Activated naive CD4-positive, alpha-beta T cell treated with anti-CD3 and anti-CD28 coated beads, Interleukin-2, amount 10 ng/mL, durations not matched to agents 7 days and 5 days (primary cell): ENCODE measurements at regions not wholly inside any gene's neighbourhood (a gene's known extent, or its start where the extent isn't known, plus 50 kb on each side); places are given as distances from the start of the nearest gene placed in this dataset.

Experiments used
- CTCF ChIA-PET: fragments of 350-600 bp; sonication (Branson Sonifier 250); formaldehyde crosslinking; loops from one replicate; lab custom pipeline; 2021; ENCODE audit warnings: antibody characterized with exemption; lab: Charles Lee
- DNase-seq: peaks from one replicate; pipeline ENCODE4 v3.0.0-alpha.2; 2020
- H3K27ac Mint-ChIP-seq: one replicate; pipeline ENCODE4 v1.8.0; 2021; ENCODE audit warnings: mild to moderate bottlenecking, moderate library complexity, mixed read lengths
- H3K27me3 Mint-ChIP-seq: one replicate; pipeline ENCODE4 v1.8.0; 2021; ENCODE audit warnings: mild to moderate bottlenecking, mixed read lengths
- H3K36me3 Mint-ChIP-seq: one replicate; pipeline ENCODE4 v1.8.0; 2021; ENCODE audit warnings: mixed read lengths
- H3K4me1 Mint-ChIP-seq: one replicate; pipeline ENCODE4 v1.8.0; 2021; ENCODE audit warnings: mixed read lengths
- H3K4me3 Mint-ChIP-seq: one replicate; pipeline ENCODE4 v1.8.0; 2021; ENCODE audit warnings: mild to moderate bottlenecking, moderate library complexity, mixed read lengths
- H3K9me3 Mint-ChIP-seq: one replicate; pipeline ENCODE4 v1.8.0; 2021; ENCODE audit warnings: mixed read lengths

- H3K4me3 Mint-ChIP-seq, result no peak overlapping the region
- DNase-seq, result no peak
- no peaks in the 10 kb centered on the region for H3K36me3 Mint-ChIP-seq
- H3K27ac Mint-ChIP-seq, result no peak overlapping the region
- no peaks in the 10 kb centered on the region for H3K9me3 Mint-ChIP-seq
- no peaks in the 10 kb centered on the region for H3K4me1 Mint-ChIP-seq
- CTCF ChIA-PET, result no interaction called here
- no peaks in the 10 kb centered on the region for H3K27me3 Mint-ChIP-seq
Observed at GRCh38 chr12:84766375-84766774, 146.2 kb downstream of the SLC6A15 start.

- no peaks in the 10 kb centered on the region for H3K9me3 Mint-ChIP-seq
- no peaks in the 10 kb centered on the region for H3K27me3 Mint-ChIP-seq
- CTCF ChIA-PET, result no interaction called here
- H3K27ac Mint-ChIP-seq, result no peak overlapping the region
- no peaks in the 10 kb centered on the region for H3K4me1 Mint-ChIP-seq
- no peak overlapping the region for H3K4me3 Mint-ChIP-seq
- no peaks in the 10 kb centered on the region for H3K36me3 Mint-ChIP-seq
- no peak for DNase-seq
Observed at GRCh38 chr12:84764001-84764400, 148.6 kb downstream of the SLC6A15 start.

GRCh38 chr12:84763107-84763506 lies 149.5 kb downstream of the SLC6A15 start:
- no peaks in the 10 kb centered on the region for H3K36me3 Mint-ChIP-seq
- CTCF ChIA-PET, result no interaction called here
- no peaks in the 10 kb centered on the region for H3K27me3 Mint-ChIP-seq
- H3K27ac Mint-ChIP-seq, result no peak overlapping the region
- no peak for DNase-seq
- H3K4me3 Mint-ChIP-seq, result no peak overlapping the region
- H3K4me1 Mint-ChIP-seq, result no peaks in the 10 kb centered on the region
- no peaks in the 10 kb centered on the region for H3K9me3 Mint-ChIP-seq

GRCh38 chr12:84760091-84760865 lies 152.3 kb downstream of the SLC6A15 start:
- no peaks in the 10 kb centered on the region for H3K9me3 Mint-ChIP-seq
- H3K27me3 Mint-ChIP-seq, result no peaks in the 10 kb centered on the region

DNA sequence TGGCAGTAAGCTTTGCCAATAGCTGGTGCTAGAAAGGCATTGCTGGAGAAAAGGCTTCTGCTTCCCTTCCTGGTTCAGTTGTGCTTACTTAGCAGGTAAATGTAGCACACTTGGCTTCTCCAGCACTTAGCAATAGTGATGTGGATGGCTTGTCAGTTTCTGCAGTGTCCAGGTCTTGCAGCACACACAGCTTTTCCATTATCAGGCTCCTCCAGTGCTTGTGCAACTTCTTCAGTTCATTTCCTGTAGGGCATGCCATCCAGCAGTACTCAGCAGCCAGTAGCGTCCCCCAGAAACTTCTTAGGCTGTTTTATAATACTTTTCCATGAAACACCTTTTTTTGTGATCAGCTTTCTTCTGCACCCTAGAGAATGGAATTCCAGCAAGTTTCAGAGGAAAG lies 154.6 kb downstream of the SLC6A15 start:
- no peaks in the 10 kb centered on the region for H3K9me3 Mint-ChIP-seq
- CTCF ChIA-PET, result no interaction called here
- H3K27me3 Mint-ChIP-seq, result no peaks in the 10 kb centered on the region
- no peak overlapping the region for H3K4me3 Mint-ChIP-seq
- no peaks in the 10 kb centered on the region for H3K36me3 Mint-ChIP-seq
- DNase-seq, result no peak
- H3K4me1 Mint-ChIP-seq, result no peaks in the 10 kb centered on the region
- no peak overlapping the region for H3K27ac Mint-ChIP-seq

More at GRCh38 chr12:84760091-84760865, 152.3 kb downstream of the SLC6A15 start:
- Mint-ChIP-seq H3K4me3 (no peak overlapping the region), H3K27ac (no peak overlapping the region), H3K4me1 (no peaks in the 10 kb centered on the region), H3K36me3 (no peaks in the 10 kb centered on the region)
- DNase-seq, result no peak
- CTCF ChIA-PET, result no interaction called here

DNA sequence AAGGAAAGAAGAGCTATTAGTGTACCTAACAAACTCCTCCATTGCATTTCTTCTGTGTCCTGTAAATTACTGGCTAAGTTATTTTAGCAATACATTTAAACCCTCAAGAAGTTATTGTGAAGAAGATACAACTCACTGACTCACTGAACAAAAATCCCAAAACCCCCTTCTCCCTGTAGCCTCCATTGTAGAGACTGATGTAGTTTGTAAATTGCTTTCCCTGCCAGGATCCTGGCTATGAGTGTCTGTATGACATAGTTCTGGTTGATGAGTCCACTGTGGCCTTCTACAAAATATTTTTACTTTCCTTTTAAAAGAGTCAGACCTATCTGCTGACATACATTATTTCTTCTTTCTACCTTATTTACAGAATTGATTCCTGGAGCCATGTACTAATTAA lies 155.6 kb downstream of the SLC6A15 start:
- DNase-seq, result no peak
- Mint-ChIP-seq H3K9me3 (no peaks in the 10 kb centered on the region), H3K27me3 (no peaks in the 10 kb centered on the region), H3K4me1 (no peaks in the 10 kb centered on the region), H3K36me3 (no peaks in the 10 kb centered on the region), H3K4me3 (no peak overlapping the region), H3K27ac (no peak overlapping the region)
- CTCF ChIA-PET, result no interaction called here

GRCh38 chr12:84745127-84745526 lies 167.5 kb downstream of the SLC6A15 start:
- H3K4me1 Mint-ChIP-seq, result no peaks in the 10 kb centered on the region
- DNase-seq, result no peak
- no peak overlapping the region for H3K27ac Mint-ChIP-seq
- H3K36me3 Mint-ChIP-seq, result no peaks in the 10 kb centered on the region
- H3K4me3 Mint-ChIP-seq, result no peak overlapping the region
- no peaks in the 10 kb centered on the region for H3K27me3 Mint-ChIP-seq
- CTCF ChIA-PET, result no interaction called here
- H3K9me3 Mint-ChIP-seq, result no peaks in the 10 kb centered on the region

DNA sequence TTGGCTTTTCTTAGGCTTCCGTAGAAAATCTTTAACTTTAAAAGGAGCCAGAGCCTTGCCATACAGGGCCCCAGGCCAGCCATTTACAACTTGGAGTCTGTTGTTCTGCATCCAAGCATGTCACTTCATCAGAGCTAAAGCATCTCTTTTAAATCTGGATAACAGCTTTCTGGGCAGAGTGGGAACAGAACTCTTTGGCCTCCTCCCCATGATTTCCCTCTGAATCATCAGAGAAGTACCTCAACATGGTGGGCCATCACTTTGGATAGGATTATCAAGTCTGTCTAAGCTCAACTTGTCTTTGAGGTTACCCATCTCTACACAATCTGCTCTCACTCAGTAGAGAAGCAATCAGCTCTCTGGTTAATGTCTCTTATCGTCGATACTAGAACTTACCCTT lies 170.9 kb downstream of the SLC6A15 start:
- Mint-ChIP-seq H3K36me3 (no peaks in the 10 kb centered on the region), H3K27me3 (no peaks in the 10 kb centered on the region), H3K9me3 (no peaks in the 10 kb centered on the region), H3K4me1 (no peaks in the 10 kb centered on the region), H3K4me3 (no peak overlapping the region), H3K27ac (no peak overlapping the region)
- no peak for DNase-seq
- CTCF ChIA-PET, result no interaction called here

GRCh38 chr12:84741031-84741430 lies 171.6 kb downstream of the SLC6A15 start:
- DNase-seq, result no peak
- no peaks in the 10 kb centered on the region for H3K9me3 Mint-ChIP-seq
- no peak overlapping the region for H3K4me3 Mint-ChIP-seq
- H3K36me3 Mint-ChIP-seq, result no peaks in the 10 kb centered on the region
- H3K27me3 Mint-ChIP-seq, result no peaks in the 10 kb centered on the region
- H3K27ac Mint-ChIP-seq, result no peak overlapping the region
- CTCF ChIA-PET, result no interaction called here
- H3K4me1 Mint-ChIP-seq, result no peaks in the 10 kb centered on the region

DNA sequence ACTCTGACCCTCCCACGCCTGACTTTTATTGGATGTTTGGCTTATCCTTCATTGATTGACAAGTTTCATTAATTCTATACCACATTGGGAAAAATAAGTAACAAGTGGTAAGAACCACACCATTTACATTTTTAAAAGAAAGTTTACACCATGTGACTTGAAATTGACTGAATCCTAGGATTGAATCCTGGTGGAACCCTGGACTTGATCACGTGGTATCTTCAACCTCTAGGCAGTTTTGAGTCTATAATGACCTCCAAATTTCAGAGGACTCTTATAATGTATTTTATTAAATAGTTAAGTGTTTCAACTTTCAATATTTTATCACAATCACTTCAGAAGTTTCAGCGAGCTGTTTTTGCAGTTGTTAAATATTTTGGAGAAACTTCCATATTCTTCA lies 172.0 kb downstream of the SLC6A15 start:
- CTCF ChIA-PET, result no interaction called here
- Mint-ChIP-seq H3K27ac (no peak overlapping the region), H3K4me3 (no peak overlapping the region), H3K36me3 (no peaks in the 10 kb centered on the region), H3K9me3 (no peaks in the 10 kb centered on the region), H3K4me1 (no peaks in the 10 kb centered on the region), H3K27me3 (no peaks in the 10 kb centered on the region)
- no peak for DNase-seq

GRCh38 chr12:84738481-84738972 lies 174.1 kb downstream of the SLC6A15 start:
- Mint-ChIP-seq H3K4me1 (no peaks in the 10 kb centered on the region), H3K27me3 (no peaks in the 10 kb centered on the region), H3K36me3 (no peaks in the 10 kb centered on the region), H3K9me3 (peaks cover 1% of the 10 kb centered on the region), H3K4me3 (no peak overlapping the region), H3K27ac (no peak overlapping the region)
- CTCF ChIA-PET, result no interaction called here
- no peak for DNase-seq

DNA sequence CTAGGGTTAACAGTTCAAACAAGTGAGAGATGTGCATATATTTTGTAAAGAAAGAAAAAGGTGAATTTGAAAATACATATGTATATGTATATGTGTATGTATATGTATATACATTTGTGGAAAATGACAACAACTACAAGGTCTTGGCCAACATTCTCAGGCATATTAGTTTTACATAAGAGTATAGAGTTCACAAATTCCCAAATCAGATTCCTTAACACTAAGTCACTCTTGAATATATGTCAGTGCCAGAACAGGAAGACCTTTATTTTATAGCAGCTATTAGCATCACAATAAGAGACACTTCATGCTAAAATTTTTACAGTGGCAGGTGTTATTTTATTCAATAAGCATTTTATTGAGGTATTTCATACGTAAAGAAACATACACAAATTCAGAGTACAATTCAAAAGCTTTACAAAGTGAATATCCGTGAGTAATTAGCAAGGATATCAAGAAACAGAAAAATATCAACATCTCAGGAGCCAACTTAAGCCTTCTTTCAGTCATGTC lies 179.7 kb downstream of the SLC6A15 start:
- DNase-seq, result no peak
- Mint-ChIP-seq H3K9me3 (peaks cover 1% of the 10 kb centered on the region), H3K4me1 (no peaks in the 10 kb centered on the region), H3K4me3 (no peak overlapping the region), H3K36me3 (no peaks in the 10 kb centered on the region), H3K27ac (no peak overlapping the region), H3K27me3 (no peaks in the 10 kb centered on the region)
- CTCF ChIA-PET, result no interaction called here

- CTCF ChIA-PET, result no interaction called here
- Mint-ChIP-seq H3K4me3 (no peak overlapping the region), H3K27ac (no peak overlapping the region), H3K9me3 (peaks cover 1% of the 10 kb centered on the region), H3K4me1 (no peaks in the 10 kb centered on the region), H3K36me3 (no peaks in the 10 kb centered on the region), H3K27me3 (no peaks in the 10 kb centered on the region)
- DNase-seq, result no peak
Observed at GRCh38 chr12:84730561-84731162, 181.9 kb downstream of the SLC6A15 start.

DNA sequence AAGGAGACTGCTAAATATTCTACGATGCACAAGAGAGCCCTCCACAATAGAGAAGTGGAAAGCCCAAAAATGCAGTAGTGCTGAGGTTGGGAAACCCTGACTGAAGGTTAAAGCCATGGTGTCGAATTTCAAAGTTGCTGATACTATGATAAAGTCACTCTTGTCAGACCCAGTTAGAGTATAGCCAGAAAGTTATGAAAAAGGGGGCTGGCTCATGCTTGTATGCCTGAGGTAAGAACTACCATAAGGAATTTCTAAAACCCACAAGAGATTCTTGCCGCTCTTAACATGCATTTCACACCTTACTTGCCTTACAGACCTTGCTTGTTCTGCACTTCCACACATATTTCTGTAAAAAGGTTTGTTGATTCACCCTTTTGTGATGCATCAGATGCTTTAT lies 184.6 kb downstream of the SLC6A15 start:
- H3K9me3 Mint-ChIP-seq, result no peaks in the 10 kb centered on the region
- no peaks in the 10 kb centered on the region for H3K27me3 Mint-ChIP-seq
- H3K4me1 Mint-ChIP-seq, result no peaks in the 10 kb centered on the region
- no peak overlapping the region for H3K27ac Mint-ChIP-seq
- DNase-seq, result no peak
- H3K4me3 Mint-ChIP-seq, result no peak overlapping the region
- CTCF ChIA-PET, result no interaction called here
- no peaks in the 10 kb centered on the region for H3K36me3 Mint-ChIP-seq

- H3K4me1 Mint-ChIP-seq, result no peaks in the 10 kb centered on the region
- no peaks in the 10 kb centered on the region for H3K27me3 Mint-ChIP-seq
- no peak for DNase-seq
- H3K36me3 Mint-ChIP-seq, result no peaks in the 10 kb centered on the region
- H3K9me3 Mint-ChIP-seq, result no peaks in the 10 kb centered on the region
- no peak overlapping the region for H3K4me3 Mint-ChIP-seq
- H3K27ac Mint-ChIP-seq, result no peak overlapping the region
- CTCF ChIA-PET, result no interaction called here
Observed at GRCh38 chr12:84726780-84727179, 185.8 kb downstream of the SLC6A15 start.
